ENCODE measurements at regions not wholly inside any gene's neighbourhood (a gene's known extent, or its start where the extent isn't known, plus 50 kb on each side); places are given as distances from the start of the nearest gene placed in this dataset.

DNA sequence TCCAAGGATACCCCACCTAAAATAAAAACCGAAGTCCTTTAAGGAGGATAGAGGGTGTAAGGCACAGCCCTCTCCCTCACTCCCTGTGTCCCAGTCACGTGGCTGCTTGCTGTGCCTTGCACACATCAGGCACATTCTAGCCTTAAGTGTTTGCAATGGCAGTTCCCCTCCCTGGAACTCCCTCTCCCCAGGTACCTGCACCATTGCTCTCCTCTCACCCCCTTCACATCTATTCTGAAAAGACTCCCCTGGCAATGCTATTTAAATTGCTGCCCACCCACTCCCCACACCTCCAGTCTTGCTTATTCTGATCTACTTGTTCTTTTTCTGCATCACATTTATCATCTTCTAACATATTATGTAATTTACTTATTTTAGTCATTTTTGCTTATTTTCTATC lies 91.6 kb upstream of the LNX1 start:
- DNase-seq = no peak

DNA sequence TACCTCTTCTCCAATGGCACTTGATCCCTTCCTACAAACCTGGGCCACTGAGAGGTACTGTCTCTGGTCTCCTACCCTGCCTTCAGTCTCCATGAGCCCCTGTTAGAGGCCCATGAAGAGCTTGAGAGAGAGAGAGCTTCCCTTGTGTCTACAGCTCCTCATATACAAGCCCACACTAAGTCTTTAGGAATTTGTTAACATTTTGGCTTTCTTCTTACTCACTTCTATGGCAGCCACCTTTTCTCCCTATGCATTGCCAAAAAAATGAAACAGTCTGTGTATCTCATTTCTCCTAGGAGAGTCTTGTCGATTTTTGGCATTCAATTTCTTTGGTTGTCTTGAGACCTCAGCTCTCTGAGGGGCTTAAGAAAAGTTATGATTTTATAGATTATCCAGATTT lies 90.9 kb upstream of the LNX1 start:
- no peak for DNase-seq

DNA sequence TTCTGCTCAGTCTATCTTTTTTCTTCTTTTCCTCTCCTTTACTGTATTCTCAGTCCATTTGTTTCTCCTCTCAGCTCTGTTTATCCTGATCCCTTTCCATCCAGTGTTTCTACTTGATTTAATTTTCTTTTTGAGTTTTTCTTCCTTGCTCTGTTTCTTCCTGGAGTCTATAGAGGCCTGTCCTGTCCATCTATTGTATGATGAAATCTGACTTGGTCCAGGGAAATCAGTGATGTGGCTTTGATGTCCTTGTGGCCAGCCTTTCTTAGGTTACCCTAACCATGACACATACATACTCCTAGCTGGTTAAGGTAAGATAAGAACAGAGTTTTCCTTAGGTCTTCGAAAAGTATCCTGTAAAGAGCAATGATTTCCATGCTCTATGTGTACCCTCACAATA lies 89.3 kb upstream of the LNX1 start:
- no peak for DNase-seq

DNA sequence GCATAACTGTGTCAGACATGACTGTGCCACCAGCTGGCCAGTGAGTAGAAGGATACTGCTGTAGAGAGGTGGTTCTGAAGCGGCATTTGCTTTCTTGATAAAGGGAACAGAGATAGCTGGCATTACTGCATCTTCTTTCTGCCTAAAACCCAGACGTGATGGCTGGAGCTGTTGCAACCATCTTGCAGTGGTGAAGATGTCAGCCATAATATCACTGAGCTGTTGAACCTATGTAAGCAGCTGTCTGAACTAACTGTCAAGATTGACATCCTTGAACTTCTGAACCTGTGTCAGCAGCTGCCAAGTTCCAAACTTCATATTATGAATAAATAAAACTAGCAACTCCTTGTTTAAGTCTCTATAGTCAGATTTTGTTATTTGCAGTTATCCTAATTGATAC lies 88.9 kb upstream of the LNX1 start:
- no peak for DNase-seq

DNA sequence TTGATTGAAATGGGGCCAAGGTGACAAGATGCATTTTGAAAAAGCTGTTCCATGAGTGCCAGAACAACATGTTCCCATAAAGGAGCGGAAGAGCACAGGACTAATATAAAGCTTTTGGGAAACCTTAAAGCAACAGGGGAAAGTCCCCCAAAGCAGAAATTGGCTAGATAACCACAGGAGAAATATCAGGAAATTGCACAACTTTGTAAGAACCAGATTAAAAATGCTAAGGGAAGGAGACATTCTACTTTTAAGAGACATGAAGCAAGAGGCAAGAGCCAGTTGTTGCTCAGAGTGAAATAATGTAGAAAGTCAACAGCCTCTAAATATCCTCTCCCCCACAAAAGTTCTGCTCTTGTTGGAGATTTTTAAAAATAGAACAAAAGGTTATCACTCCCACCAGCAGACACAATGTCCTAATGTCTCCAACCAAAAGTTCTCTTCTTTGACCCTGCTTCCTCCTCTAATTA lies 85.2 kb upstream of the LNX1 start:
- DNase-seq = no peak

DNA sequence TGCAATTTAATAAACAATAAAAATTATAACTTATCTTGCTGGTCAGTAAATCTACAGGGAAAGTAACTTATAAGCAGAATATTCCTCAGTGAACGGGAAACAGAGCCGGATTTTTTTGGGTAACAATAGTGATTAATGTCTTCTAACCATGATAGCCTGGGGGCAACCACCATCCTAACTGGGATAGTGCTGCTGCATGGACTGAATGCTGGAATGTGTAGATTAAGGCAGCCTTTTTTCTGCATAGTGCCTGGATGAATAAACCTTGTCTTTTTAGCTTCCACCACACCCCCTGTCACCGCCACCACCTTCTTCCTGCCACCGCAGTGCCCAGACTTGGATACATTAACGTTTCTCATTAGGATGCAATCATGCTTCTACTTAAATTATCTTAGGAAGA lies 83.6 kb upstream of the LNX1 start:
- no peak for DNase-seq

DNA sequence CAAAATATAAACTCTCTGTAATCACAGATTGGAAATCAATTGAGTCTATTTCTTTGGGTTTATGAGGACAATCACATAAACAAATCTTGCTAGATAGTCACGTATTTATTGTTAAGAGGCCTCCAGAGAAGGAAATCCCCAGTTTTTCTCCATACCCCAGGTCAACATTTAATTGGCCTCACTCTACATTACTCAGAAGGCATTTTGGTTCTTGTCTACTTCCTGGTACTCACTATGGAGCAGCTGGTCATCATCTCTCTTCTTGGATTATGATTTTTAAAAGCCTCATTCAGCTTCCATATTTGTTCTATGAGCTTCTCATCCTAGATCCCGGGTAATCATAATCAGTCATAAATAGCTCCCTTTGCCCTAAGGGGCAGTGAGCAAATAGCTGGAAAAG lies 81.6 kb upstream of the LNX1 start:
- no peak for DNase-seq

DNA sequence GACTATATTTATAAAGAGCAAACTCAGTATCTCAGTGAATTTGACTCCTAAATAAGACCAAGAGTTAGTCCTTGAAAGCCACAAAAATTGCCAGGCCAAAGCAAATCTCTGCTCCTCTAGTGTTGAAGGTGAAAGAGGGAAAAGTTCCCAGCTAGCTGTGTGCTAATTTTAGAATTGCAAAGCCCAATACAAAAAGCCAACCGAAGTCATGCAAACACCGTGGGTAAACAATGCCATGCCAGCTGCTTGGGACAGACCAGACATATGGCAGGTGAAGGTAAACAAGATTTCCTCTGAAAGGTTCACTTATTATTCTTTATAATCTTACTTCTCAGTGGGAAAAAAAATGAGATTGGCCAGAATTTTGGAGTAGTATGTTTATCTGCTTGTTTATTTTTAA lies 80.5 kb upstream of the LNX1 start:
- no peak for DNase-seq

DNA sequence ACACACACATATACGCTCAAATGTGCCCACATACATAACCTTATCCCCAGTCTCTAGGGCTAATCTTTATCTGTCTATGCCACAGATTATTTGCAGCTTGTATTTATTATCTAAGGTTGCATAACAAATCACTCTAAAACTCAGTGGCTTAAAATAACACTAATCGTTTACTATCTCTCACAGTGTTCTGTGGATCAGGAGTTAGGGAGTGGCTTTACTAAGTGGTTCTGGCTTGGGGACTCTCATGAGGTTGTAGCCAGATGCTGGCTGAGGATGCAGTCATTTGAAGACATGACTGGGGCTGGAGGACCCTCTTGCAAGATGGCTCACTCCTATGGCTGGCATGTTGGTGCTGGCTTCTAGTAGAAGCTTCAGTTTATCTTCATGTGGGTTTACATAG lies 68.5 kb upstream of the LNX1 start:
- no peak for DNase-seq

DNA sequence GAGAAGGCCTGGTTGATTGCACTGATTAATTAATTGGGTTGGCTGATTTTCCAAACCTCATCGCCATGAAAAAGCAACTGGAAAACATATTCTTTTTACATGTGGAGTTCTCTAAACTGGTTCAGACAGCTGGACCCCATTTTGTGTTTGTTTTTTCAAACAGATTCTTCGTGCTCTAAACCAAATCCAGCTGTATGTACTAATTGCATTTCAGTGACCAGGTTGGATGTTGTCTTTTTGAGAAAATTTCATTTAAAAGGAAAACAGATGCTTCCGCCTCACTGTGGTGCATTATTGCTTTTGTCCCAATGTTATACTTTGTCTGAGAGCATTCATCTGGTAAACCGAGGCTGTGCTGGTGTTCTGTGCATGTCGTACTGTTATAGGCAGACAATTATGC lies 67.8 kb upstream of the LNX1 start:
- DNase-seq = no peak

DNA sequence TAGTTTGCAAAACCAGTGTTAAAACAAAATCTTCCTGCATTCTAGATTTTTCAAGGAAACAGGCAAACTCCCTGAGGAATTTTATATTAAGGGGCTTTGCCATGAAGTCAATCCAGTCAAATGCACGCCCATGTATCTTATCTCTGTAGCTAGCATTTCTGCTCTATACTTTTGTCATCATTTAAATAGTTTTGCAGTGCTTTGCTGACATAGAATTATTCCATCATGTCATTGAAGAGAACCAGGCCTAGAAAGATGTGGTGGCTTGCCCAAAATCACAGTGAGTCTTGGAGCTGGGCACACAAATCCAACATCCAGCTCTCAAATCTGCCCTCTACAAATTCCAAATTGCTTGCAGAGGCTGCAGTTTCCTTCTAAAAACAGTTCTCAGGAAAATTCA lies 66.7 kb upstream of the LNX1 start:
- DNase-seq = no peak

DNA sequence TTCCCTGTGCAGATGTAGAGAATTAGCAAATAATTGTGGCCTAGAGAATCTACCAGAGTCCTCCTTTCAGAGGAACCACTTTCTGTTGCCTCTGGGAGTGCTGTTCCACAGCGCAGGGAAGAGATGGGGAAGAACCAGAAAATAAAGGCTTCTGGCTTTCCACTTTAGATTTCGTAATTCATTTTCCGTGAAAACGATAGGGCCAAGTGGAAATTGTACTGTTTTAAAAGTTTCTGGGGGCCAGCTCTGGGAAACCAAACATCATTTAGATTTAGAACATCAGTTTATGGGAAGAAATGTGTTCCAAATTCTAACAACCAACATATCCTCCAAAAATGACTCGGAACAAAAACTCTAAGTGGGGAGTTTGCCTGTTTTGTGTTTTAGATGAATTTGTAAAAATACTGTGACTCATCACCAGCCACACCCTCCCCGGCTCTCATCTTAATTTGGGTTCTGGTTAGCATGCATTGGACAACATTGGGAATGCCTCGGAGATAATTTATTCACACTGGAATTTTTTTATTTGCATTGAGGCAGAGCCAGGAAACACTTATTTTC lies 65.2 kb upstream of the LNX1 start:
- DNase-seq = no peak

DNA sequence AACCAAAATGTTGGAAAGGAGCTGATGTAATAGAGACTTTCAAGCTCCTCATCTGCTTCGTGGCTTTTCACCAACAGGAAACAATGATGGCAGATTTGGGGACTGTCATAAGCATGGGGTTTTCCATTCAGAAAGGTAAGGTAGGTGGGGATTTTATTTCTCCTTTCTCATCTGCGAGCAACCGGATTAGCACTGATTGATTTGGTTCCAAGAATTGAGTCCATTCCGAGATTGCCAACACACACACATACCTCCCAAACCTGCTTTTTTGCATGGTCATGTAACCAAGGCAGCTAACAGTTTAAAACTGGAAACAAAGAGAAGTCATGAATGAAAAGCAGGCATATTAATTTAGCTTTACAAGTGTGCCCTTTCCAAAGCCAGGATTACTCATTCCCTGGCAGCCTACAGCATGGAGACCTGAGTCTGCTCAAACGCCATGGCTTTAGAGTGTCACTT lies 63.0 kb upstream of the LNX1 start:
- DNase-seq = no peak

DNA sequence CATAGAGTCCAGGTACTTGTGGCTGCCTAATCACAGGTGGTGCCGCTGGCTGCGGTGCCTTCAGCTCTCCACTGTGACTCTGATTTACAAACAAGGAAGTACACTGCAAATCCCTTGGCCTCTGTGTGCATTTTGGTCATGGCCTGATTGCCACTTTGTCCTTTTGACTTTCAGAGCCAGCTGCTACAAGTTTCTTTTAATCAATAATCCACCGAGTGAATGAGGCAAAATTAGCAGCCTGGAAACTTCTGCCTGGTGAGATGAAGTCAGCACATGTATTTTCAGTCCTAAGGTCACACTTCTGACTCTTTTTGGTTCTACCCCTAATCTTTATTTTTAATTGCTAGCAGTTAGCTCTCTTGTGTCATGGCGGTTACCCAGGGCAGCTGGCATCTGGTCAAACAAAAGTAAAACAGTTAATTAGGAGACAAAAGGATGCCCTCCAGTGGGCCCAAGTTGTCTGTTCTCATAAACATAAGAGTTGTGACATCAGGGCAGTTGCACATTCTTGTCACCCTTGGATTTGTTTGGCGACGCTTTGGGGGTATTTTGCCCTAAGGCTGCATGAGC lies 62.3 kb upstream of the LNX1 start:
- no peak for DNase-seq

DNA sequence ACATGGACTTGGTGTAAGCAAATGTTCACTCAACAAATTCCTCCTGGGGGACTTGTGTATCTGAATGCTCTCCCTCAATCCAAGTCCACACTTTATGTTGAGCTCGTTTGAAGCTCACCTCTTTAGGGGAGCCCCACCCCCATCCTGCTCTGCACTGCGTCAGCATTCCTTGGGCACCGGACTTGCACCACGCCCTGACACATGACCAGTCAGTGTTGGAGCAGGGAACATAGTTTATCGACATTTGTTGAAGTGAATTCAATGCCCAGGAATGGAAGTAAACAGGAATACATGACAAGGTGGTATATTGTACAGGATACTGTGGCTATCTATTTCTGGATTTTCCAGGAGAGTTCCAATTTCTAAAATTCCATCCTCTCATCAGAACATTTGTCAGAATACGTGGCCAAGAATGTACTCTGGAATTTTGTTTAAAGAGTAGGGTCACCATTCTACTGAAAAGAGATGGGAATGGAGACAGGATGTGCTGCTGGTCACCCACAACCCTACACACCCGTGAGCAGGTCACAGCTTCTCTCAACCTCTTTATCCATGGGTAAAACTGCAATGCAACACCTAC lies 60.0 kb upstream of the LNX1 start:
- no peak for DNase-seq

DNA sequence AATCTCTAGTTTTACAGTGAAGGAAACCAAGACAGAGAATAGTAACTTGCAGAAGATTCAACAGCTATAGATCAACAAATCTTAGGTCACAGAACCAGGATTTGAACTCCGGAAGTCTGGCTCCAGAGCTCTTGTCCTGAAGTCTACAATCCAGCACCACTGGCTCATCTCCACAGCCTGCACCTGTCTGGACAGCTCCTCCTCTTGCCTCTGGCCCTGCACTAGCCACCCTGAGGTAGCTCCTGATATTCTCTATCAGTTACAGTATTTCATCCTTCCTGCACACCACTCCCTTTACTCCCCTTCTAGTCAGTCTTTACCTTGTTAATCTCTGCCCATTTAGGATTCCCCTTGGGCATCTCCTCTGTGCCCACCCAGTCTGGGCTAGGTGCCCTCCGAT lies 58.1 kb upstream of the LNX1 start:
- DNase-seq = no peak

DNA sequence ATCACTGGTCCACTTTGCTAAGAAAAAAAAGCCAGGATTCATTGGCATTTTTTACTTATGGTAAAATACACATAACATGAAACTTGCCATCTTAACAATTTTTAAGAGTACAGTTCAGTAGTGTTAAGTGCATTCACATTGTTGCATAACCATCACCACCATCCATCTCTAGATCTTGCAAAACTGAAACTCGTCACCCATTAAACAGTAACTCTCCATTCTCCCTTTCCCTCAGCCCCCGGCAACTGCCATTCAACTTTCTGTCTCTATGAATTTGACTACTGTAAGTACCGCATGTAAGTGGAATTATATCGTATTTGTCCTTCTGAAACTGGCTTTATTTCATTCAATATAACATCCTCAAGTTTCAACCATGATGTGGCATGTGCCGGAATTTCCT lies 56.3 kb upstream of the LNX1 start:
- no peak for DNase-seq

DNA sequence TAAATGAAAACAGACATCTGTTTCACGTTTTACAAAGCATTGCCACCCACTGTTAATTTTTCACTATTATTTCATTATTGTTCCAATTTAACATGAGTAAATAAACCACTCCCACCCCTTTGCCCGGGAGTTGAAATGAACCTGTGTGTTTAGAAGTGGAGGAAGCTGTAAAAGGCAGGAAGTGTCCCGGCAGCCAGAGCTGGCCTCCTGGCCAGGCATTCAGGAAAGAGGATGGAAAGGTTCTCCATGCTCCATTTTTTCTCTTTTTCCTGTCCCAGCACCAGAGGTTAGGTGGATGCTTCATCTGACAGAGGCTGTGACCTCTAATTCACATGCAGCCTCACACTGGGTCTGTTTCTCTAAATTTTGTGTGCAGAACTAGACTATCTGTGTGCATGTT lies 55.5 kb upstream of the LNX1 start:
- no peak for DNase-seq

DNA sequence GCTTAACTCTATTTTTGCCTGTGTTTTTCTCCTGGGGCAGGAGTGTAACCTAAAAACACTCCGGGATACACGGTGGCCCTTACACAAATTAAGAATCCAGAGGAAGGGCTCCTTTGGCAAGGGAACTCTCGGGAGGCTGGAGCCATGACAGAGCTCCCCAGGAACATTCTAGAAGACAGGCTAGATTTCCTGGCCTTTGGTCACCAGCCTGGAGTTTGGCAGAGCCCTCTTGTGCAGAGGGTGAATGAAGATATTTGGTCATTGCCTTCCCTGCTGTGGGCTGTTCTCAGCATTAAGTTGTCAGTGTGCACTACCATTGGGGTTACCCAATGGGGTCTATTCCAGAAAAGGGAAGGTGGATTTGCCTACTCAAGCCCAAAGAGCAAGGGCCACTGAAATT lies 53.8 kb upstream of the LNX1 start:
- no peak for DNase-seq

DNA sequence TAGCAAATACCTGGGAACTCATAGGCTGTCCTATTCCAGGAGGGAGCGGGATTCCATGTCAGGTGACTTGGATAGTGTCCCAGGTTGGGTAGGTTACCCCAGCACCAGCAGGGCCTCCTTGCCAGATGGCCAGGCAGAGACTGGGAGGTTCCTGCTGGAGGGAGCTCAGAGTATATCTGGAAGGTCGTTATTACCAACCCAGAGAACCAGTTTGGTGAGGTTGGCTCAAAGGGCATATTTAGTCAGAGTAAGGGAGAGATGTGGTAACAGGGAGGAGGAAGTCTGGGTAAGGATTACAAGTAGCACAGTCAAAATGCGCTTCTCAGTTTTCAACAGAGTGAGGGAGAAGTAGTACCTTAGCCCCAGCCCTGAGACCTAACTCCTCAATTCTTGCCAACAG lies 53.3 kb upstream of the LNX1 start:
- DNase-seq = no peak
